ENCODE measurements at regions not wholly inside any gene's neighbourhood (a gene's known extent, or its start where the extent isn't known, plus 50 kb on each side); places are given as distances from the start of the nearest gene placed in this dataset.
"Not testable (repeated sequence)": the region's sequence is repeated elsewhere in the genome, so short reads cannot be mapped to it uniquely, and the experiment has no call there.

DNA sequence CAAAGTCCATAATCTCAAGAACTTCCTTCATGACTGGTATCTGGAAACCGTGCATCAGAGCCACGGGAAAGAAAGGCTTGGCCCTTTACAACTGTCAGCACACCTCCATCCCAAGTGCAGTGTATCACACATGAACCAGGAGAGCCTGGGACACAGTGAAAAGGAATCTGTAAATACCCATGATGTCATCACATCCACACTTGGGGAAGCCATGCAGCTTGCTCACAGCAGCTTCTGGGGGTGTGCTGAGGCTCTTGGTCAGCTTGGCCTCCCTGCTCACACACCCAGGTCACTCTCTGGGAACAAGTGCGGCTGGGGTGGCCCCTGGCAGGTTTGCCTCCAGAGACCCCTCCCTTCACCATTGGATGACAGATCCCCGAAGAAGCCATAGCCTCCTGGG lies 51.6 kb upstream of the ASAH2B start:
- H3K9ac ChIP-seq; in situ Hi-C loops (cut with MboI); H4K20me1 ChIP-seq (ENCODE audit: insufficient read depth); H2AFZ ChIP-seq; H3K4me3 ChIP-seq; H3K4me1 ChIP-seq (ENCODE audit: insufficient read depth); H3K36me3 ChIP-seq (ENCODE audit: low read depth); H3F3A ChIP-seq (ENCODE audit: insufficient read depth); H3K4me2 ChIP-seq (ENCODE audit: unreplicated experiment); H3K9me2 ChIP-seq (ENCODE audit: insufficient read depth); H3K27me3 ChIP-seq (replicated peaks; ENCODE audit: insufficient read depth); H3K27ac ChIP-seq; H3K79me2 ChIP-seq (ENCODE audit: insufficient read depth); H3K9me3 ChIP-seq (ENCODE audit: low read depth): not testable (repeated sequence)
- 71 to 74% methylated on average over 3 to 4 of the region's 4 CpGs for WGBS, 2 experiments (ENCODE audit: low coverage in 1 of 2, low lambda C conversion rate in 2 of 2, missing lambda C conversion rate in 2 of 2)
- DNase-seq, result peak; percentile 43

DNA sequence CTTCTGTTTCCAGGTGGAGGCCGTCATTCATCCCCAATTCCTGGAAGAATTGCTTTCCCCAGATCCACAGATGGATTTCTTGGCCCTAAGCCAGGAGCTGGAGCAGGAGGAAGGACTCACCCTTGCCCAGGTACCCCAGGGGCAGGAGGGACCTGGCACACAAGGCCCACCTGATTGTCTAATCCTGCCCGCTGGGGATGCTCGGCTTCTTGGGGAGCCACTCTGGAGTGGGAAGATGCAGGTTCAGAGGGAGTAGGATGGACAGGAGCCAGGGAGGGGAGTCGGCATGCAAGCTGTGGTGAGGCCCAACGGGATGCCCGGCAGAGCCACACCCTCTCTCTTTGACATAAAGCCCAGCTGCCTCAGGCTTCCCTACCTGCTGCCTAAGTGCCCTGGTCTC lies 55.4 kb upstream of the ASAH2B start:
- H2AFZ ChIP-seq; H3K4me2 ChIP-seq (ENCODE audit: unreplicated experiment); H3K27me3 ChIP-seq (replicated peaks; ENCODE audit: insufficient read depth); H3K9me3 ChIP-seq (ENCODE audit: low read depth); H3K4me1 ChIP-seq (ENCODE audit: insufficient read depth); H3K27ac ChIP-seq; in situ Hi-C loops (cut with MboI); H3F3A ChIP-seq (ENCODE audit: insufficient read depth); H3K4me3 ChIP-seq; H3K36me3 ChIP-seq (ENCODE audit: low read depth); H3K79me2 ChIP-seq (ENCODE audit: insufficient read depth); H4K20me1 ChIP-seq (ENCODE audit: insufficient read depth); H3K9ac ChIP-seq; DNase-seq; H3K9me2 ChIP-seq (ENCODE audit: insufficient read depth): not testable (repeated sequence)
- WGBS, 2 experiments (ENCODE audit: low coverage in 1 of 2, low lambda C conversion rate in 2 of 2, missing lambda C conversion rate in 2 of 2), result 45 to 65% methylated on average over 6 of the region's 6 CpGs

DNA sequence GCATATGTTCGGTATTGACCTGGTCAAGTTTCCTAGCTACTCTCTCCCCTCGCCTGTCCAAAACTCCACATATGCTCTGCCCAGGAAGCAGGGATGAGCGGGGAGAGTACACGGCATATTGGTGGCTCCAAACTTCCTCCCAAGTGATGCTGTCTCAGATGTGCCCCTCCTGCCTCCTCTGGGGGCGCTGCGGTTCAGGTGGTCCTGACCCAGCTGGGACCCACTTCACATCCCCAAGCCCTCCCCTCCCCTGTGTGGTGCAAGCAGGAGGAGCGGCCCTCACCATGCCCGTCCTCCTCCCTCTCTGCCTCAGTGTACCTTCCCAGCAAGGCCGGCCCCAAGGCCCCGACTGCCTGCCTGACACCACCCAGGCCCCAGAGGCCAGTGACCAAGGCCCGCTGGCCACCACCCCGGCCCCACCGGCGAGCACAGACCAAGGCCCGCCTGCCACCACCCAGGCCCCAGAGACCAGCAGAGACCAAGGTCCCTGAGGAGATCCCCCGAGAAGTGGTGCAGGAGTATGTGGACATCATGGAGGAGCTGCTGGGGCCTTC lies 56.5 kb upstream of the ASAH2B start:
- H3K9me3 ChIP-seq (ENCODE audit: low read depth); H3K27ac ChIP-seq; H3K79me2 ChIP-seq (ENCODE audit: insufficient read depth); H3F3A ChIP-seq (ENCODE audit: insufficient read depth); DNase-seq; H3K27me3 ChIP-seq (replicated peaks; ENCODE audit: insufficient read depth); H3K9me2 ChIP-seq (ENCODE audit: insufficient read depth); H3K4me2 ChIP-seq (ENCODE audit: unreplicated experiment); H4K20me1 ChIP-seq (ENCODE audit: insufficient read depth); H3K4me3 ChIP-seq; H3K4me1 ChIP-seq (ENCODE audit: insufficient read depth); H3K9ac ChIP-seq; in situ Hi-C loops (cut with MboI); H2AFZ ChIP-seq; H3K36me3 ChIP-seq (ENCODE audit: low read depth): not testable (repeated sequence)
- WGBS, 2 experiments (ENCODE audit: low coverage in 1 of 2, low lambda C conversion rate in 2 of 2, missing lambda C conversion rate in 2 of 2), result 74% methylated on average over 6 to 14 of the region's 16 CpGs

DNA sequence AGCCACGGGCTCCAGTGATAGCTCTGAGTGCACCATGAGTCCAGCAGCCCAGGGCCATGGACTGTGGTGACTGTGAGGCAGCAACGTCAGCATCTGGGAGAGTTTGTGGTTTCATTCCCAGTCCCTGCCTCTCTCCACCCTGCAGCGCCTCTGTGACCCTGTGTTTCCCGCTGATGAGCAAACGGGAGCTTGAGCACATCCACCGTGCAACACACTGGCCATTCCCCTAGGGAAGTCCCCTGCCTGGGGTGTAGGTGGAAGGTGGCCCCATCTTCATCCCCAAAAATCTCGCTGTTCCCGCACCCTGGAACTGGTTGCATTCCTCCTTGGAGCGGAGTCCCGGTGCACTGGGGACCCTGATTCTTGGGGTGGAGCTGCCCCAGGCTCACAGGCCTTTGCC lies 56.9 kb upstream of the SGMS1 start:
- 60% methylated on average over 9 to 10 of the region's 10 CpGs for WGBS, 2 experiments (ENCODE audit: low coverage in 1 of 2, low lambda C conversion rate in 2 of 2, missing lambda C conversion rate in 2 of 2)
- in situ Hi-C loops (cut with MboI), result not testable (repeated sequence)

DNA sequence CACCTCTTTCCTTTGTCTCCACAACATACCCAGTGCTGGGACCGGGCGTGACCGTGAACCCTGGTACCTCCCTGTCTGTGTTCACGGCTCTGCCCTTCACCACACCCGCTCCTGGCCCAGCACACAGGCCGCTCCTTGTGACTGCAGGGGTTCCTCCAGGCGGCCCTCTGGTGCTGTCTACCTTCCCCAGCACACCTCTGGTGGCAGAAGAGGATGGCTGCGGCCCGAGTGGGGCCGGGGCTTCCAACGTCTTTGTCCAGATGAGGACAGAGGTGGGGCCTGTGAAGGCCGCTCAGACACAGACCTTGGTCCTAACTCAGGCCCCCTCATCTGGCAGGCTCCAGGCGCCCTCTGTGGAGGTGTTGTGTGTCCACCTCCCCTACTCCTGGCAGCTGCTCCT lies 55.4 kb upstream of the SGMS1 start:
- TF ChIP-seq EZH2 (IDR thresholded peaks at IDR 0.05; ENCODE audit: insufficient read depth, poor library complexity, severe bottlenecking), result no peak
- TF ChIP-seq EZH2phosphoT487 (IDR thresholded peaks at IDR 0.05; ENCODE audit: insufficient read depth, low read depth), result no peak
- WGBS, 2 experiments (ENCODE audit: low coverage in 1 of 2, low lambda C conversion rate in 2 of 2, missing lambda C conversion rate in 2 of 2), result 76 to 78% methylated on average over 12 to 13 of the region's 13 CpGs
- Histone ChIP-seq H3K27ac (no peak overlapping the region), H3K27me3 (replicated peaks; ENCODE audit: insufficient read depth) (no peaks in the 10 kb centered on the region), H3K9me2 (ENCODE audit: insufficient read depth) (no peaks in the 10 kb centered on the region), H3K4me1 (ENCODE audit: insufficient read depth) (no peaks in the 10 kb centered on the region), H3K9me3 (ENCODE audit: low read depth) (no peaks in the 10 kb centered on the region), H2AFZ (no peak overlapping the region), H3K9ac (no peak overlapping the region), H3K36me3 (ENCODE audit: low read depth) (no peaks in the 10 kb centered on the region), H4K20me1 (ENCODE audit: insufficient read depth) (no peaks in the 10 kb centered on the region), H3F3A (ENCODE audit: insufficient read depth) (no peaks in the 10 kb centered on the region), H3K79me2 (ENCODE audit: insufficient read depth) (no peaks in the 10 kb centered on the region), H3K4me3 (no peak overlapping the region), H3K4me2 (ENCODE audit: unreplicated experiment) (no peak overlapping the region)
- DNase-seq, result no peak
- in situ Hi-C loops (cut with MboI), result no loop called here

More for the DNA sequence above, 56.9 kb upstream of the SGMS1 start:
- H3K9ac ChIP-seq; H3F3A ChIP-seq (ENCODE audit: insufficient read depth); H3K27ac ChIP-seq; H3K4me1 ChIP-seq (ENCODE audit: insufficient read depth); H2AFZ ChIP-seq; DNase-seq; H3K4me2 ChIP-seq (ENCODE audit: unreplicated experiment); H3K4me3 ChIP-seq; H4K20me1 ChIP-seq (ENCODE audit: insufficient read depth); H3K9me2 ChIP-seq (ENCODE audit: insufficient read depth); H3K79me2 ChIP-seq (ENCODE audit: insufficient read depth); H3K36me3 ChIP-seq (ENCODE audit: low read depth); H3K9me3 ChIP-seq (ENCODE audit: low read depth); H3K27me3 ChIP-seq (replicated peaks; ENCODE audit: insufficient read depth): not testable (repeated sequence)

DNA sequence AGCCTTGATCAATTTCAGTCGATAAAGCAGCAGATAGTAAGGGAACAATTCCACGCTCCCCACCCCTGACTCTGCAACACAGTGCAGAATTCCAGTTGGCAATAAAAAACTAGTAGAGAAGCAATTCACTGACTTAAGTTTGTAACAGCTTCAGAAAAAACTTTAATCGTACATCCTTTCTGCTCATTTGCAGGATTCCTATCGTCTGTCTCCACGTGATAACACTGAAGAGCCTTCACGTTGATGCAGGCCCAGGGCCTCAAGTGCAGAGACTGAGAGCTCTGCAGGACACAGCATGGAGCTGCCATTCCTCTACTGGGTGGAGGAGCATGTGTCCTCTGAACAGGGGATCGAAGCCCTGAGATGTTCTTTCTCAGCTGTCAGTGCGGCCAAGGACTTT lies 51.8 kb upstream of the SGMS1 start:
- H3K9me3 ChIP-seq (ENCODE audit: low read depth); H3K4me1 ChIP-seq (ENCODE audit: insufficient read depth); H3F3A ChIP-seq (ENCODE audit: insufficient read depth); in situ Hi-C loops (cut with MboI); H3K4me2 ChIP-seq (ENCODE audit: unreplicated experiment); H3K4me3 ChIP-seq; H3K27ac ChIP-seq; DNase-seq; H3K36me3 ChIP-seq (ENCODE audit: low read depth); H4K20me1 ChIP-seq (ENCODE audit: insufficient read depth); H3K9me2 ChIP-seq (ENCODE audit: insufficient read depth); H2AFZ ChIP-seq; H3K27me3 ChIP-seq (replicated peaks; ENCODE audit: insufficient read depth); H3K9ac ChIP-seq; H3K79me2 ChIP-seq (ENCODE audit: insufficient read depth): not testable (repeated sequence)
- WGBS, 2 experiments (ENCODE audit: low coverage in 1 of 2, low lambda C conversion rate in 2 of 2, missing lambda C conversion rate in 2 of 2), result 68 to 74% methylated on average over 8 of the region's 8 CpGs
